ENCODE measurements at regions not wholly inside any gene's neighbourhood (a gene's known extent, or its start where the extent isn't known, plus 50 kb on each side); places are given as distances from the start of the nearest gene placed in this dataset.

GRCh38 chr2:144277622-144278354 lies 242.1 kb downstream of the ZEB2 start:
- no peak for TF ChIP-seq CTCF (IDR thresholded peaks at IDR 0.05; ENCODE audit: borderline replicate concordance, control extremely low read depth, extremely low read depth, insufficient read depth, missing control alignments)
- DNase-seq (ENCODE audit: low spot score) = no peak

GRCh38 chr2:144275340-144275739 lies 244.6 kb downstream of the ZEB2 start:
- in situ Hi-C loops (cut with MboI; ENCODE audit: low sequenced_read_pairs, unreplicated experiment) = no loop called here
- DNase-seq (ENCODE audit: low spot score) = no peak
- TF ChIP-seq CTCF (IDR thresholded peaks at IDR 0.05; ENCODE audit: borderline replicate concordance, control extremely low read depth, extremely low read depth, insufficient read depth, missing control alignments) = no peak

More at GRCh38 chr2:144277622-144278354, 242.1 kb downstream of the ZEB2 start:
- in situ Hi-C loops (cut with MboI; ENCODE audit: low sequenced_read_pairs, unreplicated experiment) = no loop called here

GRCh38 chr2:144274131-144274530 lies 245.8 kb downstream of the ZEB2 start:
- no peak for TF ChIP-seq CTCF (IDR thresholded peaks at IDR 0.05; ENCODE audit: borderline replicate concordance, control extremely low read depth, extremely low read depth, insufficient read depth, missing control alignments)
- in situ Hi-C loops (cut with MboI; ENCODE audit: low sequenced_read_pairs, unreplicated experiment) = no loop called here
- no peak for DNase-seq (ENCODE audit: low spot score)

- TF ChIP-seq CTCF (IDR thresholded peaks at IDR 0.05; ENCODE audit: borderline replicate concordance, control extremely low read depth, extremely low read depth, insufficient read depth, missing control alignments) = no peak
- in situ Hi-C loops (cut with MboI; ENCODE audit: low sequenced_read_pairs, unreplicated experiment) = no loop called here
These were observed 249.0 kb downstream of the ZEB2 start for GRCh38 chr2:144270951-144271350.

GRCh38 chr2:144268036-144268678 lies 251.8 kb downstream of the ZEB2 start:
- TF ChIP-seq CTCF (IDR thresholded peaks at IDR 0.05; ENCODE audit: borderline replicate concordance, control extremely low read depth, extremely low read depth, insufficient read depth, missing control alignments) = no peak
- no peak for DNase-seq (ENCODE audit: low spot score)
- in situ Hi-C loops (cut with MboI; ENCODE audit: low sequenced_read_pairs, unreplicated experiment) = no loop called here

More at GRCh38 chr2:144270951-144271350, 249.0 kb downstream of the ZEB2 start:
- no peak for DNase-seq (ENCODE audit: low spot score)

- in situ Hi-C loops (cut with MboI; ENCODE audit: low sequenced_read_pairs, unreplicated experiment) = no loop called here
- no peak for TF ChIP-seq CTCF (IDR thresholded peaks at IDR 0.05; ENCODE audit: borderline replicate concordance, control extremely low read depth, extremely low read depth, insufficient read depth, missing control alignments)
- peak; percentile 52 for DNase-seq (ENCODE audit: low spot score)
These were observed 252.7 kb downstream of the ZEB2 start for GRCh38 chr2:144267239-144267638.
